ENCODE measurements at regions not wholly inside any gene's neighbourhood (a gene's known extent, or its start where the extent isn't known, plus 50 kb on each side); places are given as distances from the start of the nearest gene placed in this dataset.
"Not testable (repeated sequence)": the region's sequence is repeated elsewhere in the genome, so short reads cannot be mapped to it uniquely, and the experiment has no call there.

DNA sequence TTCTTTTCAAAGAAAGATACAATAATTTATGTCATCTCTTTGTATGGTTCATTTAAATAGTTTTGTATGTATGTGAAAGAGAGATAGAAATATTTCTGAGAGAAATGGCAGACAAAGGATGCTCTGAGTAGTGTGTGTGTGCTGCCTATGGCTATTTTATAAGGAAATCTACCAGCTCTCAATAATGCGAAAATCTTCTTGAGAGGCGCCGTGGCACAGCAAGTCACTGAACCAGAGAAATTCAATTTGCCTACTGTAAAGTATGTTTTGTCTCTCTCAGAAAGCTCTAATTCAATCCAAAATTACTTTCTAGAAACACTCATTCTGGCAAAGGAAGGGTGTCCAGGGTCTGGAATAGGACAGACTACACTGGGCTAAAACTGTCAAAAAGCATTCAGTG lies 1981.1 kb downstream of the EFNA5 start:
- no peak for DNase-seq (ENCODE audit: low read depth in 4 of 4, low spot score in 3 of 4)

DNA sequence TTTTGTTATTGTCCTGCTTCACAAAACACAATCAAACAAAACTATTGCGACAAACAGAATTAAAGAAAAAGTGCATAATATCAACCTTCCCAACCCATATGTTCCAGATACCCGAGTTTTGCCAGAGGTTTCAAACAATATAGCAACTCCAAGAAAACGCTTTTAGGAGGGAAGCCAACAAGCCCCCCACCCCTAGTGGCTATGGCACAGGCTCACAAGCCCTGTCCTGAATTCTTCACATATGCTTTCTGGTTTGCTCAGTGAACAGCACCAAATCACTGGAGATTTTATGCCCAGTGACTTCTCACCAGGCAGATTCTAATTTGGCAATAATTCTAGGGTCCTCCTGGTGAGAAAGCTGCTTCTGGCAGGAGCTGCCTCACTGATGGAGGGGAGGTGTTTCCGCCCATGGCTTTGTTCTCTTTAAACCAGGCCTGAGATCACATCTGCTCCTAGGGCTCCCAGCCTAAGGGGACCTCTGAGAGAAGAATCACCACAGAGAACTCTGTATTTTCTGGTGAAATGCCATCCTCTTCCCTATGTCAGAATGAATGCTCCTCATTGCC lies 1982.4 kb downstream of the EFNA5 start:
- no peak for DNase-seq (ENCODE audit: low read depth in 4 of 4, low spot score in 3 of 4)

DNA sequence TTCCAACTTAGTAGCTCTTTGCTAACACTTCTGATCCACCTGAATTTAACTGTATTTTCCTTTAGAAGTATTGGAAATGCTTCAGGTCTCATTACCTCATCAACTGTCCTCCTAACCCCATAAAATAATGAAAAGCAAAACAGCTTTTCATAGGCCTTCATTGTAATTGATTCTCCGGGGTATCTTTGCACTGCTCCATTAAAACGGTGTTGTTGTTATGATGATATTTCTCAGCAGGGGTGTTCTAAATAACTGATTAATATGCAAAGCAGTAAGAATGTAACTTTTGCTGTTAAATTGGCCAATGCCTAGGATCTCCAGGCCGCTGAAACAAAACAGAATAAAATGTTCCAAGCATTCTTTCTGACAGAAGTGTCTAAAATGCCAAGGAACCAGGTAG lies 1983.2 kb downstream of the EFNA5 start:
- no peak for DNase-seq (ENCODE audit: low read depth in 4 of 4, low spot score in 3 of 4)

DNA sequence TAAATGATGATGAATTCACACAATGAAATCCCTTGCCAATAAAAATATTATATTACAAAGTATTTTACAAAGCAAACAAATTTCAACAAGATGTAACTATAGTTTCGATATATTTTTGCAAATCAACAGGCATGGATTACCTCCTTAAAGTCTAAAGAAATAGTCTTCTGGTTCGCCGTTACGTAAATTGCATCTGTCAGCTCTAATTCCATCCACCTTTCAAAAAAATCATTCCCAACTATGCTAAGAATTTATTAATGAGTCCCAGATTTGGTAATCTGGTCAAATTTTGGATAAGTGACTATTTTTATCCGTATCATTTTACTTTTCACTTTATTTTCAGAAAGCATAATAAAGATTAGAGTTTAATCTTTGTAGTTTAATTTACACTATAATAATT lies 1984.9 kb downstream of the EFNA5 start:
- no peak for DNase-seq (ENCODE audit: low read depth in 4 of 4, low spot score in 3 of 4)

DNA sequence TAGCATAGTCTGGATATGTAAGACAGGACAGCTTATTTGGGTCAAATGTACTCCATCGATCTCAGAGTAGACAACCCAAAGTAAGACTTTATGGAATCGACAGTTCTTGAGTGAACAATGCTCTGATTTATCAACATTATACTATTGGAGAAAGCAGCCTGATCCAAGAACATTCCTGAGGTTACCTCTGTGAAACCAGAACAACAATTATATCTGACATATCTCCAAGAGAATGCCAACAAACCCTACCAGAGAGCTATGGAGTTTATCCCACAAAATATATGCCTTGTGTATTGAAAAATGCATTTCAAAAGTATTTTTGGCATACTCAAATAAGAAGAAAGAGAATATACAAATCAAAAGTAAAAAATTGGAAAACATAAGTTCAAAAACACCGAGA lies 1985.9 kb downstream of the EFNA5 start:
- DNase-seq (ENCODE audit: low read depth in 4 of 4, low spot score in 3 of 4): no peak

DNA sequence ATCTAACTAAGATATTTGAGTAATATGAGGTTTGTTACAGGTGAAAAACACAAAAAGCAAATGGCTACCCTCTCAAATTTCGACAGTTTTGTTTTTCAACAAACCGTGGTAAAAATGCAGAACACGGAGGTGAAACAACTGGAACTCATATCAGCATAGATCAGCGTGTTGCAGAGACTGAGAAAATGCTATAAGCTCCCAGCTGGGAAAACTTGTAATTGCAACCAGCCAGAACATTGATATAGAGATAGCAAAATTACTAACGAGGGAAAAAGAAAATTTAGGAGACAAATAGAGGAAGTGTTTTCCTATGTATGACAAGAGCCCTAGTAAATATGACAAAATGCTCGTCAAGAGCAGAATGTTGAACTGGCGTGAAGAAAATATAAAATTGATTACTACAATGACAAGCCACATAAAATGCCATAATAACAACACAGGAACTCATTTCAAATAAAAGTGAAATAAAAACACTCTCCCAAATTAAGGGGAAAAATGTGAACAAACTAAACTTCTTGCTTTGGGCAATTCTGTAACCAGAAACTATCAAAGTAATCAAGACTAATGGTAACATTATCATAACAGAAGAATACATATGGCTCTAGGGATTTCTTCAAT lies 1989.8 kb downstream of the EFNA5 start:
- DNase-seq (ENCODE audit: low read depth in 4 of 4, low spot score in 3 of 4): no peak

DNA sequence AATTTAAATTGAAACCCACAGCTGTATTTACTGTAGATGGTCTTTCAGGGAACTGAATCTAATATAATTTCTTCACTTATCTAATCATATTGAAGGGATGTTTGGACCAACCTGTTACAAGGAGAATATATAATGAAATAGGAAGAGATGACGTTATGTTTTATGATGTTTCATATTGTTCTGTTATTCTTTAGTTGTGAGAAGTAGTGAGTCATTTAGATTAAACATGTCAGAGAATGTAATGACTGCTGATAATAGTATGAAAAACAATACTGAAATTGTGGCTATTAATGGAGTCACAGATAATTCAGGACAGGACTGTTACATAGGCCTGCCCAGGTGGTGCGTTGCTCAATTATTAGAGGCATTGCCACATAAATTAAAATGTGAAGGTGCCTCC lies 1993.4 kb downstream of the EFNA5 start:
- DNase-seq (ENCODE audit: low read depth in 4 of 4, low spot score in 3 of 4): no peak

DNA sequence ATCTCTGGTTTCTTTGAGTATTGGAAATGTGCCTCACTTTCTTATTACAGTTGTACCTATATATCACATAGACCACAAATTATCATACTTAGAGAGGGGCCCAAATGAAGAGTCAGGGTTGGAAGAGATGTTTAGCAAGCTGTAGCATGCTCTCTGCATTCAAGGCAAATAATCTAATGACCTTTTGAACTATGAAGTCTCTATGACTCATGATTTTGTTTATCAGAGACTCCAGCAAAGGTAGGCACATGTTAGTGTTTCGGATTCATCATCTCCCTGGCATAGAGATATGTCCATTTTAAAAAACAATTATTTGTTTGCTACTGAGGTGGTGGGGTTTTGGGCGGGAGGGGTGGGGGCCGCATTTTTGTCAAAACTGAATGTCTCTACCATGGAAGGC lies 2000.1 kb downstream of the EFNA5 start:
- DNase-seq (ENCODE audit: low read depth in 4 of 4, low spot score in 3 of 4): no peak

DNA sequence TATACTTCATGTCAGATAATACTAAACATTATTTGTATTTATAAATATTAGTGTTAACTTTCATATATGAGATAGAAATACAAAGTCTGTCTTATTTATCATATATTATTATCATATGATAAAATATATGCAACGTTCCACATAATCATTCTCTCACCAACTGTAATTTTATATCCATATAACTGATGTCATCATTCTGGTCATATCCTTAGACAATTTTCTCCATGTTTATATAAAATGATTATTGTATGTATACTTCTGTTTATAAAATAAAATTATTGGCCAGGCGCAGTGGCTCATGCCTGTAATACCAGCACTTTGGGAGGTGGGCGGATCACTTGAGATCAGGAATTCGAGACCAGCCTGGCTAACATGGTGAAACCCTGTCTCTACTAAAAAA lies 2007.1 kb downstream of the EFNA5 start:
- DNase-seq (ENCODE audit: low read depth in 4 of 4, low spot score in 3 of 4): no peak

DNA sequence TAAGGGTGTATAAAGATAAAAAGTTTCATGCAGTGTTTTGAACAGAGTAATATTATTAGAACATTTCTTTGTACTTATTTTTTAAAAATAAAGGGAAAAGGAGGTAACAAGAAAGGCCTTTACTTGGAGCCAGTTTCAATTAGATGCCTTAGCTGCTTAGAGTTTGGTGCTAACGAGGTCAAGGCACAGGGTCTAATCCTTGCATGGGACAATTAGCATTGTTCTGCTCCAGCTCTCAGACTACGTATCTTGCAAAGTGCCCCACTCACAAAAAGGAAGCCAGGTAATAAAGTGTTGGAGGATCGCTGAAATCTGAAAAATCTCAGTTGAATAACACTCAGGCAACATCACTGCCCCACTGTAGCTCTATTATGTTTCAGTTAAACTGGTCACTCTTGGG lies 2011.3 kb downstream of the EFNA5 start:
- DNase-seq (ENCODE audit: low read depth in 4 of 4, low spot score in 3 of 4): no peak

DNA sequence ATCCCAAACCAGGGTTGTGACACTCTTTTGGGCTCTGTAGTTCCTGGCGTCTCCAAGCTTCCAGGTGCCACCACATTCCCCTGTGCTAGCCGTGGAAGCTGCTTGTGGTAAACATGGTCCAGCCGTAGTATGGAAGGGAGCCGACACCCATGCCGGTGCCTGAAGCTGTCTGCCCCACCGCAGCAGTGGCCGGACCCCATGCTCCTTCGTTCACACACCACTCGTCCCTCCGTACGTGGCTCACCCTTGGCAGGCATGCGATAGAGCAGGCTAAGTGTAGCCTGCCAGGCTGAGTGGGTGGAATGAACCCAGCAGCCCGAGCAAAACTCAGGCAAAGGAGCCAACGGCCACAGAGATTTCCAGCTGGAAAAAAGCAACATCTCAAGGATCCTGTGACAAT lies 2030.4 kb downstream of the EFNA5 start:
- DNase-seq (ENCODE audit: low read depth in 4 of 4, low spot score in 3 of 4): no peak

DNA sequence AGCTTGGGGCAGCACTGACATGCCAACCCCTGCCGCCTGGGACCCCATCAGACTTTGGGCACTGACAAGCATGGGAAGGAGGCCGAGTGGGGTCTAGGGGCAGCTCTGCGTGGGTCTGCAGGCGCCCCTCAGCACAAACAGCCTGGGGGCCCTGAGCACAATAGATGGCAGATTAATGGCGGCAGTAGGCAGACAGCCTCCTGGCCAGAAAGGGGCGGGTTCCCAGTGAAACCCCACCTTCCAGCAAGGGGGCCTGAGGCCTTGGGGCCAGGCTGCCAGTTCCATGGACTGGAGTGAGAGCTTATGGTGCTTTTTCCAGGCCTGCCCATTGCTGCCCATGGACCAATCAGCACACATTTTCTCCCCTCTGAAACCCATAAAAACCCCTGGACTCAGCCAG lies 2031.2 kb downstream of the EFNA5 start:
- DNase-seq (ENCODE audit: low read depth in 4 of 4, low spot score in 3 of 4): no peak

DNA sequence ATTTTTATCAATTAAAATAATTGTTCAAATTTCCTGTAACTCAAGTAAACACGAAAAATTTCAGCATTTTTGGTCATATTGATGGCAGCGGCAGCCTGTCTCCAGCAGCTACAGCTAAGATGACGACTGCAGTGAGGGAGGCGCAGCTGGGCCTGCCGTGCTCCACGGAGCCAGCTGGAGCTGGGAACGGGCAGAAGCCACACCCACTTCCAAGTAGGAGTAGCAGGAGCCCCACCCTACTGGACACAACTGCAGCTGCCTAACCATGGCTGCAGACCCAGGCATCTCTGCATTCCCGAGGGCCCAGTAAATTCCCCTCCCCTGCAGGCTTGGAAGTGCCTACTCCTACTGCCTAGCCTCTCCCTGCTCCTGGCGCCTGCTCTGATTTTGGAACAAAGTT lies 2031.7 kb downstream of the EFNA5 start:
- no peak for DNase-seq (ENCODE audit: low read depth in 4 of 4, low spot score in 3 of 4)

DNA sequence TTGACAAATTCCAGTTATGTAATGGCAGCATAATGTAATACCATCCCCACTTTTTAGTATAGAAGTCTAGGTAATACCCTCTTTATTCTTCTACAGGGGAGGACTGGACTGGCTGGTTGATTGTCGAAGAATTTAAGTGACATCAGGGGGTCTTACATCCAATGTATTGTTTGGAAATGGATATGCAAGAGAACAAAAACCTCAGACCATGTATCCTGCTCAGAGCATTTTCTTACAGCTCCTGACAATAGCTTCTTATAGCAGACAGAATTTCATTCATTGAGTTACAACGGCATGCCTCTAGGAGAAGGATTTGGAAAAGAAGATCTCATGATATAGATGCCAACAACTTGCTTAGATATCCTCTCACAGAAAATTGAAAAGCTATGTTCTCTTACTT lies 2032.3 kb downstream of the EFNA5 start:
- no peak for DNase-seq (ENCODE audit: low read depth in 4 of 4, low spot score in 3 of 4)

DNA sequence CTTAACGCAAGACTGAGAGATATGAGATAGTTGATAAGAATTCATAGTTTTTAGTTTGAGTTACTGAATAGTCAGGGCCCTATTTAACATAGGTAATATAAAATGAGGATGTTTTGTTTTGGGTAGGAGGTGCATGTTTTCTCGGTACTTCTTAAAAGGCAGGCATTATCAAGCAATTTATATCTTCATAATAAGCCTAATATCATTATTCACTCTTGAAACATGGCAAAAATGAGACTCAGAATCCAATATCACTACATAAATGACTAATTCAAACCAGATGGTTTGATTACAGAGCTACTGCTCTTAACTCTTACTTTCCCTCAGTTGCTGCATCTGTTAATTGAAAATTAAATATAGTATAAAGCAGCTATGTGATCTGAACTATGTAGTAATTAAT lies 2038.7 kb downstream of the EFNA5 start:
- DNase-seq (ENCODE audit: low read depth in 4 of 4, low spot score in 3 of 4): no peak

DNA sequence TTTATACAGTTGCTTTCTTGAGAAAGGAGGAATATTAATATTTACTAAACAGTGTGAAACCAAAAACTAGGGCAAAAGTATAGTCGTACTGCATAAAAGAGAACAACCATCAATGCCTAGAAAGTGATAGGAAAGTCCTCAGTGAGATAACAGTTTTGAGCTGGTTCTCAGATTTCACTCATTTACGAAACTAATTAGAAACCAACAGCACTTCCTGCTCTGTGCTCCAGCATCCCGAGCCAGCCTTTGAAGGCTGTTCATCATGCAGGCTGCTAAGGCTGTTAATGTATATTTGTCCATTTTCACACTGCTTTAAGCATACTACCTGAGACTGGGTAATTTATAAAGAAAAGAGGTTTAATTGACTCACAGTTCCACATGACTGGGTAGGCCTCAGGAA lies 2039.9 kb downstream of the EFNA5 start:
- no peak for DNase-seq (ENCODE audit: low read depth in 4 of 4, low spot score in 3 of 4)

DNA sequence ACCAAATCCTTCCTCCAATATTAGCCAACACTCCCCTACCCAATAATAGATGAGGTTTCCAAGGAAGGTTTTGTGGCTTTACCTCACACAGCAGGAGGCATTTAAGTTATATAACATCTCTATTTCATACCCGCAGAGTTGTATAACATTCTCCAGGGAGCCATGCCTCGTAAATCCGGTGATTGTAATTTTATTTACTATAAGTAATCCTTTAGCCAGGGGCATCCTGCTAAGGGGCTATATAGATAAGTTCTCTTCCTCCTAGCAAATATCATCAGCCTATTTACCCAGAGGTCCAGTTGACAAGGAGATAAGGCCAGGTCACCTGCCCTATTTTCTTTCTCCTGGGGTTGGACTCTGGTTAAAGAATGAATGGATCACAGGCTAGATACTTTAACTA lies 2051.0 kb downstream of the EFNA5 start:
- DNase-seq (ENCODE audit: low read depth in 4 of 4, low spot score in 3 of 4): no peak

DNA sequence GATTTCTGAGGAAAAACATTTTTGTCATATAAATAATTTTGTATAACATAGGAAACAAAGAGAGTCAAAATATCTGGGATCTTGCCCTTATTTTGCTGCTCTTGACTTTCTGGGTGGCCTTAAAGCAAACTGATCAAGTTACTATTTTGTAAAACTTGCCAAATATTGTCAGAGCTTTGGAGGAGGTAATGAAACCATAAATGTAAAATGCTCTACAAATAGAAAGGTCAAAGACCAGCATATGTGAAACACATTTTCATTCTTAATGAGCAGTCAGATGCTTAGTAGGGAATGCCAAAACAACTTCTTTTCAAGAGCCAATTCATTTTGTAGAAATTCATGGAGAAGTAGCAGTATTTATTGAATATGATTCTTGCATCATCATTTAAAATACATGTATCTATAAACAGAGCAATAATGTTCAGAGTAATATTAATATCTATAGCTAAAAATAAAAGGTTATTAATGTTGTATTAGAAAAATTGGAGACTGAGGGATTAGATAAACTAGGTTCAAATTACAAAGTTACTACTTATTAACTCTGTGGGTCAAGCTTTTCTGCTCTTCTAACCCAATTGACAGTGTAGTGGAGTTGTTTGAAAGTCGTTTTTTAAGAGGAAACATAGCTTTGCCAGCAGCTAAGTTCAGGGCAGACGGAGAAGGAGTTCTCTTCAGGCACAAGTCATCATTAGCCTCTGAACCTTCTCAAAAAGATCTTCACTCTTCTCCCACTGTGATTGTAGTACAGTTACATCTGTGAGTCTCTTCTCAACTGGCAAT lies 2053.1 kb downstream of the EFNA5 start:
- DNase-seq (ENCODE audit: low read depth in 4 of 4, low spot score in 3 of 4): no peak

DNA sequence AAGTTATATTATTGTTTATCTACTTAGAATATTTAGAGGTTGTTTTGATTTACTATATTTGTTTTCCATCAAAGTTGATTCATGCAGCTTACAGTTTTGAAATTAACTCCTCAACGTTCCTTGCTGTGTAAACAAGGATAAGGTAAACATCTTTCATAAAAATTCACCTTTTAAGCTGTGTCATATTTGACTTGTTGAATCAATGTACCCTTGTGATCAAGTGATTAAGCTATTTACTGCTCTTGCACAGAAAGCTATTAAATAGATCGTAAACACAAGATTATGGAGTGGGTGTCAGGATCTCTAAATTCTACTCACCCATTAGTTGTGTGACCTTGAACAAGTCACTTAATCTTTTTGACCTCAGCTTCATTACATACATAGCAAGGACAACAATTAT lies 2054.0 kb upstream of the NUDT12 start:
- DNase-seq (ENCODE audit: low read depth in 4 of 4, low spot score in 3 of 4): no peak

DNA sequence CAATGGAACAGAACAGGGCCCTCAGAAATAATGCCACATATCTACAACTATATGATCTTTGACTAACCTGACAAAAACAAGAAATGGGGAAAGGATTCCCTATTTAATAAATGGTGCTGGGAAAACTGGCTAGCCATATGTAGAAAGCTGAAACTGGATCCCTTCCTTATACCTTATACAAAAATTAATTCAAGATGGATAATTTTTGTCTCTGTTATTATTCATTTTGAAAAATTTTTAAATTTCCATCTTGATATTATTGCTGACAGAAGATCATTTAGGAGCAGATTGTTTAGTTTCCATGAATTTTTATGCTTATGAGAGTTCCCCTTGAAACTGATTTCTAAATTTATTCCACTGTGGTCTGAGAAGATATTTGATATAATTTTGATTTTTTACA lies 2039.8 kb upstream of the NUDT12 start:
- not testable (repeated sequence) for DNase-seq (ENCODE audit: low read depth in 4 of 4, low spot score in 3 of 4)

DNA sequence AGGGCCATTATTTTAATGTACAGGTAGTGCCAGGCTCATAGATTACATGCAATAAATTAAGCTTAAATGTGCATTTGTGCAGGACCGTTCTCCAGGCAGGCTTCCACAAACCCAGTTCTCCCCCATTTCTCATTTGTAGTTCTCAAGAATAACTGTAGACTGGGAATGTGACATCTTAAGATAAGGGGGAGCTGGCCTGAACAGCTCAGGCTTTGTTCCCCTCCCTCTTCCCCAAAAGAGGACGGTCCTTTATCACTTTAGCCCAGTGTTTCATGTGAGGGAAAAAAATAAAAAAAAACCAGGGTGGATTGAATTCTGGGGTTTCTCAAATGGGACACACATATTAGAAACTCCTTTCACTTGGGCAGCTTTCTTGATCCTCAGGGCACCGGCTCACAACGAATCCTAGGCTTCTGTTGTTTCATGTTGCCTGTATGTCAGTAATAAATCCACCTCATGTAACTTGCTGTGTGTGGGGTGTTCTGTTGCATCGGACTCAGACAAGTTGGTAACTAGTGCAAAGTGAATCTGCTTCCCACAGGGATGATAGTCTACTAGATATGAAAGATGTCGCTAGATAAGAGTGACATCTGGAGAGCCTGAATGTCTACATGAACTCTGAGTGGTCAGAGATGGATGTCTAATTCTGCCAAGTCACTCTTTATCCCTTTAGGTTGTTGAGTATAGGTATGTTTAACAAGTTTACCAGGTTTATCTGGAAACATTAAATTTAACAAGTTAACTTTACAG lies 2030.6 kb upstream of the NUDT12 start:
- no peak for DNase-seq (ENCODE audit: low read depth in 4 of 4, low spot score in 3 of 4)

Measured in left renal pelvis (tissue), 4 donors.